DND-41 (cell line): ENCODE measurements at regions not wholly inside any gene's neighbourhood (a gene's known extent, or its start where the extent isn't known, plus 50 kb on each side); places are given as distances from the start of the nearest gene placed in this dataset.

ENCODE experiments used
- ATAC-seq: fragments of 200-7000 bp; cut with Tn5 transposase; 3 replicates; pipeline ENCODE4 v1.9.1; 2021; ENCODE audit warnings: low read depth; ENCODE audit not compliant: insufficient read depth
- DNase-seq: peaks from one replicate; pipeline ENCODE4 v3.0.0-alpha.2; 2020
- H2AFZ ChIP-seq: 2 replicates; pipeline ENCODE4 v1.6.0; 2012; ENCODE audit warnings: low read depth, low read length
- H3K27ac ChIP-seq: 2 replicates; pipeline ENCODE4 v1.5.1; 2012; ENCODE audit warnings: low read length, inconsistent platforms
- H3K27me3 ChIP-seq: fragments of 200-600 bp; sonication (generic); 2 replicates; pipeline ENCODE4 v1.6.0; 2012; ENCODE audit warnings: low read length, mild to moderate bottlenecking, inconsistent platforms; ENCODE audit not compliant: insufficient read depth, poor library complexity
- H3K36me3 ChIP-seq: 2 replicates; pipeline ENCODE4 v1.5.1; 2012; ENCODE audit warnings: low read length, inconsistent platforms; ENCODE audit not compliant: insufficient read depth
- H3K4me1 ChIP-seq: 2 replicates; pipeline ENCODE4 v1.5.1; 2012; ENCODE audit warnings: mild to moderate bottlenecking, low read length; ENCODE audit not compliant: insufficient read depth
- H3K4me2 ChIP-seq: 2 replicates; pipeline ENCODE4 v1.6.0; 2012; ENCODE audit warnings: mild to moderate bottlenecking, moderate library complexity, low read length, inconsistent platforms; ENCODE audit not compliant: insufficient read depth
- H3K4me3 ChIP-seq, 2 experiments: fragments of 200-600 bp in 1 of 2; shearing (Covaris generic) in 1 of 2; 2 replicates each; pipeline ENCODE4 v1.5.1; 2012 to 2016; ENCODE audit warnings: inconsistent platforms in 2 of 2, low read length in 2 of 2, mild to moderate bottlenecking in 2 of 2, low read depth in 1 of 2, moderate library complexity in 1 of 2
- H3K79me2 ChIP-seq: 2 replicates; pipeline ENCODE4 v1.6.0; 2012; ENCODE audit warnings: low read length, inconsistent platforms; ENCODE audit not compliant: insufficient read depth
- H3K9ac ChIP-seq: 2 replicates; pipeline ENCODE4 v1.6.0; 2012; ENCODE audit warnings: low read depth, mild to moderate bottlenecking, inconsistent platforms, low read length, moderate library complexity
- H3K9me3 ChIP-seq: 2 replicates; pipeline ENCODE4 v1.5.1; 2012; ENCODE audit warnings: low read length, moderate library complexity, mild to moderate bottlenecking, inconsistent platforms; ENCODE audit not compliant: insufficient read depth, severe bottlenecking
- H4K20me1 ChIP-seq: 2 replicates; pipeline ENCODE4 v1.6.0; 2012; ENCODE audit warnings: low read length; ENCODE audit not compliant: insufficient read depth
- EZH2 ChIP-seq: IDR thresholded peaks from 3 replicates; pipeline ENCODE4 v1.6.1; 2012; ENCODE audit warnings: borderline replicate concordance, low read depth, mild to moderate bottlenecking, moderate library complexity, low read length, inconsistent platforms; ENCODE audit not compliant: severe bottlenecking
- TF ChIP-seq, protein P1 (sequence below): IDR thresholded peaks from 2 replicates; pipeline ENCODE4 v1.5.1; 2012; ENCODE audit warnings: borderline replicate concordance, low read length, moderate library complexity, mild to moderate bottlenecking; ENCODE audit not compliant: poor library complexity, severe bottlenecking; ENCODE audit errors: extremely low read depth

- no peaks in the 10 kb centered on the region for H3K36me3 ChIP-seq
- H3K4me2 ChIP-seq, result no peak overlapping the region
- no peaks in the 10 kb centered on the region for H3K27me3 ChIP-seq
- no peaks in the 10 kb centered on the region for H3K9me3 ChIP-seq
- ATAC-seq (no peak), DNase-seq (no peak)
- TF ChIP-seq, protein P1, sequence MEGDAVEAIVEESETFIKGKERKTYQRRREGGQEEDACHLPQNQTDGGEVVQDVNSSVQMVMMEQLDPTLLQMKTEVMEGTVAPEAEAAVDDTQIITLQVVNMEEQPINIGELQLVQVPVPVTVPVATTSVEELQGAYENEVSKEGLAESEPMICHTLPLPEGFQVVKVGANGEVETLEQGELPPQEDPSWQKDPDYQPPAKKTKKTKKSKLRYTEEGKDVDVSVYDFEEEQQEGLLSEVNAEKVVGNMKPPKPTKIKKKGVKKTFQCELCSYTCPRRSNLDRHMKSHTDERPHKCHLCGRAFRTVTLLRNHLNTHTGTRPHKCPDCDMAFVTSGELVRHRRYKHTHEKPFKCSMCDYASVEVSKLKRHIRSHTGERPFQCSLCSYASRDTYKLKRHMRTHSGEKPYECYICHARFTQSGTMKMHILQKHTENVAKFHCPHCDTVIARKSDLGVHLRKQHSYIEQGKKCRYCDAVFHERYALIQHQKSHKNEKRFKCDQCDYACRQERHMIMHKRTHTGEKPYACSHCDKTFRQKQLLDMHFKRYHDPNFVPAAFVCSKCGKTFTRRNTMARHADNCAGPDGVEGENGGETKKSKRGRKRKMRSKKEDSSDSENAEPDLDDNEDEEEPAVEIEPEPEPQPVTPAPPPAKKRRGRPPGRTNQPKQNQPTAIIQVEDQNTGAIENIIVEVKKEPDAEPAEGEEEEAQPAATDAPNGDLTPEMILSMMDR, result no peak
- TF ChIP-seq EZH2, result no peak
- H3K4me3 ChIP-seq, result no peak overlapping the region
- H4K20me1 ChIP-seq, result no peaks in the 10 kb centered on the region
- no peak overlapping the region for H3K27ac ChIP-seq
- no peaks in the 10 kb centered on the region for H3K79me2 ChIP-seq
- no peak overlapping the region for H3K9ac ChIP-seq
- no peaks in the 10 kb centered on the region for H3K4me1 ChIP-seq
- no peak overlapping the region for H2AFZ ChIP-seq
These were observed 80.3 kb downstream of the LLPH start for GRCh38 chr12:66050283-66050576.

DNA sequence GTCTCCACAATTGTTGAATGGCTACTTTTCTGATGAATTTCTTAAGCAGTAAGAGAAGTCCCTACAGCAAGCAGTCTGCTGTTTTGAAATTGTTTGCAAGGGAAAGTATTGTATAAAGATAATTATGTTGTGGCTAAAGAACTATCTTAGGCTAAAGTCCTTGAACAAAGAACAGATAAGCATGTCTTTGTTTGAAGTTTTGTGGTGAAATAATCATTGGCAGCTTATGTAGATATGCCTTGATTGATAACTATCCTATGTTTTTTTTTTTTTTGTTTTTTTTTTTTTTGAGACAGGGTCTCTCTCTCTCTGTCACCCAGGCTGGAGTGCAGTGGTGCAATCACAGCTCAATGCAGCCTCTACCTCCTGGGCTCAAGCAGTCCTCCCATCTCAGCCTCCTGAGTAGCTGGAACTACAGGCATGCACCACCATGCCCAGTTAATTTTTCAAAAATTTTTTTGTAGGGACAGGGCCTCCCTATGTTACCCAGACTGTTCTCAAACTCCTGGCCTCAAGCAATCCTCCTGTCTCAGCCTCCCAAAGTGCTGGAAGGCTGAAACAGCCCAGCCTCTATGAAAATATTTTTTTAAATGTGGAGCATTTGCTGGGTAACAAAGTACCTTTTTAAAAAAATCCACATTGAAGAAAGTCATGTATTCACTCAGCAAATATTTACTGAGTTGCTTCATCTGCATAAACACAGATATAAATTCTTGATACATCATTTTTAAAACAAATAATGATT is 80.8 kb downstream of the LLPH start:
- no peak overlapping the region for H3K27ac ChIP-seq
- ATAC-seq (no peak), DNase-seq (no peak)
- H3K79me2 ChIP-seq, result no peaks in the 10 kb centered on the region
- no peak overlapping the region for H2AFZ ChIP-seq
- no peaks in the 10 kb centered on the region for H3K4me1 ChIP-seq
- no peaks in the 10 kb centered on the region for H3K36me3 ChIP-seq
- H3K4me2 ChIP-seq, result no peak overlapping the region
- H3K9me3 ChIP-seq, result no peaks in the 10 kb centered on the region
- H3K9ac ChIP-seq, result no peak overlapping the region
- no peak overlapping the region for H3K4me3 ChIP-seq
- TF ChIP-seq EZH2, result no peak
- TF ChIP-seq, protein P1, result no peak
- no peaks in the 10 kb centered on the region for H3K27me3 ChIP-seq
- H4K20me1 ChIP-seq, result no peaks in the 10 kb centered on the region

- no peak for TF ChIP-seq EZH2
- TF ChIP-seq, protein P1, result no peak
- no peak overlapping the region for H2AFZ ChIP-seq
- H4K20me1 ChIP-seq, result no peaks in the 10 kb centered on the region
- no peak for DNase-seq
- no peak overlapping the region for H3K9ac ChIP-seq
- H3K4me3 ChIP-seq, result no peak overlapping the region
- no peak overlapping the region for H3K4me2 ChIP-seq
- no peaks in the 10 kb centered on the region for H3K36me3 ChIP-seq
- H3K79me2 ChIP-seq, result no peaks in the 10 kb centered on the region
- H3K27ac ChIP-seq, result no peak overlapping the region
- no peaks in the 10 kb centered on the region for H3K9me3 ChIP-seq
- no peak for ATAC-seq
- H3K4me1 ChIP-seq, result no peaks in the 10 kb centered on the region
- peaks cover 4% of the 10 kb centered on the region for H3K27me3 ChIP-seq
These were observed 81.6 kb downstream of the LLPH start for GRCh38 chr12:66048835-66049537.
